Neural cell (in vitro differentiated cells): ENCODE measurements at regions not wholly inside any gene's neighbourhood (a gene's known extent, or its start where the extent isn't known, plus 50 kb on each side); places are given as distances from the start of the nearest gene placed in this dataset.

Source experiments
- H2AFZ ChIP-seq: fragments of 200-600, 300-800 bp; sonication (generic), shearing (Covaris generic); 2 replicates; pipeline ENCODE4 v1.6.0; 2014; ENCODE audit warnings: low read depth, mild to moderate bottlenecking, antibody characterized with exemption, low read length, moderate library complexity
- H3F3A ChIP-seq: fragments of 200-600 bp; shearing (Covaris generic); 2 replicates; pipeline ENCODE4 v1.6.1; 2016; ENCODE audit warnings: mild to moderate bottlenecking, moderate library complexity, mixed read lengths, antibody characterized with exemption, low read length; ENCODE audit not compliant: insufficient read depth, poor library complexity, severe bottlenecking
- H3K27ac ChIP-seq: fragments of 200-600, 300-800 bp; sonication (generic), shearing (Covaris generic); 2 replicates; pipeline ENCODE4 v1.5.1; 2014; ENCODE audit warnings: mild to moderate bottlenecking, low read length, moderate library complexity
- H3K27me3 ChIP-seq: fragments of 300-800, 200-600 bp; sonication (generic), shearing (Covaris generic); 2 replicates; pipeline ENCODE4 v1.6.0; 2014; ENCODE audit warnings: mild to moderate bottlenecking, low read depth, low read length, moderate library complexity; ENCODE audit not compliant: insufficient read depth
- H3K36me3 ChIP-seq: fragments of 300-800, 200-600 bp; sonication (generic), shearing (Covaris generic); 2 replicates; pipeline ENCODE4 v1.5.1; 2014; ENCODE audit warnings: mild to moderate bottlenecking, antibody characterized with exemption, low read length, moderate library complexity; ENCODE audit not compliant: insufficient read depth
- H3K4me2 ChIP-seq: fragments of 300-800, 200-600 bp; sonication (generic), shearing (Covaris generic); 2 replicates; pipeline ENCODE4 v1.6.0; 2014; ENCODE audit warnings: mild to moderate bottlenecking, low read length
- H3K4me3 ChIP-seq: fragments of 300-800, 200-600 bp; sonication (generic), shearing (Covaris generic); 2 replicates; pipeline ENCODE4 v1.5.1; 2014; ENCODE audit warnings: mild to moderate bottlenecking, low read length, moderate library complexity
- H3K79me2 ChIP-seq: fragments of 200-600 bp; shearing (Covaris generic); replicated peaks from 2 replicates; pipeline ENCODE4 v1.6.0; 2014; ENCODE audit warnings: mild to moderate bottlenecking, low read length, moderate library complexity; ENCODE audit not compliant: insufficient read depth
- H3K9ac ChIP-seq: fragments of 300-800, 200-600 bp; sonication (generic), shearing (Covaris generic); 2 replicates; pipeline ENCODE4 v1.6.1; 2016; ENCODE audit warnings: mild to moderate bottlenecking, low read length, mixed read lengths
- H3K9me2 ChIP-seq: fragments of 200-600 bp; shearing (Covaris generic); 2 replicates; pipeline ENCODE4 v1.6.1; 2016; ENCODE audit warnings: mild to moderate bottlenecking, low read length, mixed read lengths; ENCODE audit not compliant: insufficient read depth
- H3K9me3 ChIP-seq: fragments of 200-600, 300-800 bp; sonication (generic), shearing (Covaris generic); 2 replicates; pipeline ENCODE4 v1.6.1; 2016; ENCODE audit warnings: mild to moderate bottlenecking, mixed run types, low read length, moderate library complexity, mixed read lengths
- H4K20me1 ChIP-seq: fragments of 200-600 bp; shearing (Covaris generic); 2 replicates; pipeline ENCODE4 v1.6.1; 2016; ENCODE audit warnings: mild to moderate bottlenecking, mixed run types; ENCODE audit not compliant: insufficient read depth
- CTCF ChIP-seq: fragments of 450-650 bp; IDR thresholded peaks from 2 replicates; pipeline ENCODE4 v1.5.1; 2014; ENCODE audit warnings: antibody characterized with exemption, mild to moderate bottlenecking, moderate library complexity; ENCODE audit not compliant: poor library complexity, severe bottlenecking
- EP300 ChIP-seq: fragments of 450-650 bp; conservative IDR thresholded peaks from 2 replicates; pipeline ENCODE4 v1.6.1; 2014; ENCODE audit warnings: antibody characterized with exemption, mild to moderate bottlenecking, moderate library complexity; ENCODE audit not compliant: poor library complexity, severe bottlenecking
- EZH2 ChIP-seq: fragments of 200-600, 300-800 bp; shearing (Covaris generic), sonication (generic); IDR thresholded peaks from 2 replicates; pipeline ENCODE4 v1.6.1; 2014; ENCODE audit warnings: antibody characterized with exemption, low read length, borderline replicate concordance, mild to moderate bottlenecking; ENCODE audit not compliant: insufficient read depth, poor library complexity, severe bottlenecking
- MXI1 ChIP-seq: fragments of 450-650 bp; conservative IDR thresholded peaks from 2 replicates; pipeline ENCODE4 v1.6.1; 2014; ENCODE audit warnings: antibody characterized with exemption, mild to moderate bottlenecking; ENCODE audit not compliant: poor library complexity, severe bottlenecking
- POLR2AphosphoS5 ChIP-seq: IDR thresholded peaks from 2 replicates; pipeline ENCODE4 v1.6.1; 2012
- RAD21 ChIP-seq: fragments of 450-650 bp; conservative IDR thresholded peaks from 2 replicates; pipeline ENCODE4 v1.6.1; 2014; ENCODE audit warnings: antibody characterized with exemption, mild to moderate bottlenecking, moderate library complexity
- REST ChIP-seq: IDR thresholded peaks from 2 replicates; pipeline ENCODE4 v1.6.1; 2012; ENCODE audit warnings: borderline replicate concordance
- SMC3 ChIP-seq: fragments of 450-650 bp; conservative IDR thresholded peaks from 2 replicates; pipeline ENCODE4 v1.6.1; 2014; ENCODE audit warnings: antibody characterized with exemption, mild to moderate bottlenecking, moderate library complexity; ENCODE audit not compliant: poor library complexity
- TAF1 ChIP-seq: IDR thresholded peaks from 2 replicates; pipeline ENCODE4 v1.6.1; 2012; ENCODE audit warnings: low read depth

GRCh38 chr6:76843054-76843822 is 620.1 kb downstream of the HTR1B start:
- Histone ChIP-seq H3K9me3 (no peaks in the 10 kb centered on the region), H3K4me2 (no peak overlapping the region), H3K9me2 (no peaks in the 10 kb centered on the region), H3K4me3 (no peak overlapping the region), H3K27me3 (no peaks in the 10 kb centered on the region), H3K9ac (no peak overlapping the region), H3K27ac (no peak overlapping the region), H3F3A (no peaks in the 10 kb centered on the region), H2AFZ (no peak overlapping the region), H3K79me2 (no peaks in the 10 kb centered on the region), H4K20me1 (no peaks in the 10 kb centered on the region), H3K36me3 (no peaks in the 10 kb centered on the region)
- TF ChIP-seq SMC3 = no peak
- TF ChIP-seq EP300 = no peak
- no peak for TF ChIP-seq MXI1
- TF ChIP-seq CTCF = no peak
- TF ChIP-seq POLR2AphosphoS5 = no peak
- no peak for TF ChIP-seq EZH2

GRCh38 chr6:76840865-76841264 is 622.4 kb downstream of the HTR1B start:
- no peak overlapping the region for H3K4me3 ChIP-seq
- H3K27me3 ChIP-seq = no peaks in the 10 kb centered on the region
- H3K27ac ChIP-seq = no peak overlapping the region
- H2AFZ ChIP-seq = no peak overlapping the region
- H3K9ac ChIP-seq = no peak overlapping the region
- no peaks in the 10 kb centered on the region for H3K36me3 ChIP-seq
- no peaks in the 10 kb centered on the region for H3F3A ChIP-seq
- H3K79me2 ChIP-seq = no peaks in the 10 kb centered on the region
- no peak overlapping the region for H3K4me2 ChIP-seq
- no peaks in the 10 kb centered on the region for H4K20me1 ChIP-seq
- TF ChIP-seq RAD21 = no peak
- peak; percentile 81 for TF ChIP-seq POLR2AphosphoS5
- TF ChIP-seq EP300 = peak; percentile 87
- peak; percentile 48 for TF ChIP-seq MXI1
- no peaks in the 10 kb centered on the region for H3K9me2 ChIP-seq
- H3K9me3 ChIP-seq = no peaks in the 10 kb centered on the region

- H3K4me2 ChIP-seq = no peak overlapping the region
- no peaks in the 10 kb centered on the region for H3K9me2 ChIP-seq
- no peak overlapping the region for H3K27ac ChIP-seq
- H3K9me3 ChIP-seq = no peaks in the 10 kb centered on the region
- no peaks in the 10 kb centered on the region for H3F3A ChIP-seq
- peak overlapping the region; percentile 6 for H3K4me3 ChIP-seq
- H4K20me1 ChIP-seq = no peaks in the 10 kb centered on the region
- no peaks in the 10 kb centered on the region for H3K36me3 ChIP-seq
- no peaks in the 10 kb centered on the region for H3K27me3 ChIP-seq
- H3K9ac ChIP-seq = no peak overlapping the region
- no peak overlapping the region for H2AFZ ChIP-seq
- no peaks in the 10 kb centered on the region for H3K79me2 ChIP-seq
- TF ChIP-seq MXI1 (no peak), EZH2 (no peak), SMC3 (no peak), TAF1 (no peak), CTCF (no peak), REST (no peak), RAD21 (no peak), EP300 (no peak), POLR2AphosphoS5 (no peak)
Observed at GRCh38 chr6:76840041-76840745, 623.1 kb downstream of the HTR1B start.
